Esophagus squamous epithelium (tissue), 5 donors: ENCODE measurements at regions not wholly inside any gene's neighbourhood (a gene's known extent, or its start where the extent isn't known, plus 50 kb on each side); places are given as distances from the start of the nearest gene placed in this dataset.
"Not testable (repeated sequence)": the region's sequence is repeated elsewhere in the genome, so short reads cannot be mapped to it uniquely, and the experiment has no call there.

ENCODE experiments used
- DNase-seq: peaks from one replicate; lab custom pipeline; 2025; lab: John Stamatoyannopoulos, UW
- H3K27ac ChIP-seq, 4 donors: fragments of 200-600 bp; sonication (generic); one replicate each; pipeline ENCODE4 v1.5.1; 2016 to 2019; ENCODE audit warnings: mild to moderate bottlenecking in 1 of 4
- H3K27me3 ChIP-seq, 4 donors: fragments of 200-600 bp; sonication (generic); 1 replicate in 3 of 4; 2 replicates in 1 of 4; pipeline versions ENCODE4 v1.5.1 to v1.6.0; 2017 to 2021; ENCODE audit warnings: antibody characterized with exemption in 1 of 4
- H3K36me3 ChIP-seq, 3 donors: fragments of 200-600 bp; sonication (generic); one replicate each; pipeline ENCODE4 v1.5.1; 2016 to 2019
- H3K4me1 ChIP-seq, 3 donors: fragments of 200-600 bp; sonication (generic); one replicate each; pipeline ENCODE4 v1.5.1; 2017 to 2019
- H3K4me3 ChIP-seq, 4 donors: fragments of 200-600 bp; sonication (generic); 1 replicate in 3 of 4; 2 replicates in 1 of 4; pipeline ENCODE4 v1.5.1; 2016 to 2019; ENCODE audit warnings: mild to moderate bottlenecking in 2 of 4, moderate library complexity in 1 of 4
- H3K9me3 ChIP-seq, 3 donors: fragments of 200-600 bp; sonication (generic); one replicate each; pipeline ENCODE4 v1.5.1; 2016 to 2019
- POLR2A ChIP-seq, 4 donors: fragments of 450-650 bp; IDR thresholded peaks; one replicate each; pipeline ENCODE4 v1.6.1; 2017; ENCODE audit warnings: antibody characterized with exemption in 4 of 4, mild to moderate bottlenecking in 4 of 4, moderate library complexity in 3 of 4
- WGBS, 2 donors: methylation state at CpG; one replicate each; pipeline ENCODE4 v1.1.5; 2018; 5-methylcytosine and 5-hydroxymethylcytosine counted together
- intact Hi-C: fragments of 100-400 bp; cut with DNase I; formaldehyde crosslinking; loops from one replicate; pipeline ENCODE4 v1.15.0; 2022
- TF ChIP-seq, protein P1 (sequence below), 6 experiments: fragments of 450-650 bp in 4 of 6; fragments of 200-600 bp in 2 of 6; sonication (generic) in 2 of 6; IDR thresholded peaks; one replicate each; pipeline ENCODE4 v1.5.1; 2016 to 2019; ENCODE audit warnings: antibody characterized with exemption in 6 of 6, mild to moderate bottlenecking in 4 of 6, moderate library complexity in 4 of 6
- donor health status: DM: yes; HTN: yes; CAD: no.

DNA sequence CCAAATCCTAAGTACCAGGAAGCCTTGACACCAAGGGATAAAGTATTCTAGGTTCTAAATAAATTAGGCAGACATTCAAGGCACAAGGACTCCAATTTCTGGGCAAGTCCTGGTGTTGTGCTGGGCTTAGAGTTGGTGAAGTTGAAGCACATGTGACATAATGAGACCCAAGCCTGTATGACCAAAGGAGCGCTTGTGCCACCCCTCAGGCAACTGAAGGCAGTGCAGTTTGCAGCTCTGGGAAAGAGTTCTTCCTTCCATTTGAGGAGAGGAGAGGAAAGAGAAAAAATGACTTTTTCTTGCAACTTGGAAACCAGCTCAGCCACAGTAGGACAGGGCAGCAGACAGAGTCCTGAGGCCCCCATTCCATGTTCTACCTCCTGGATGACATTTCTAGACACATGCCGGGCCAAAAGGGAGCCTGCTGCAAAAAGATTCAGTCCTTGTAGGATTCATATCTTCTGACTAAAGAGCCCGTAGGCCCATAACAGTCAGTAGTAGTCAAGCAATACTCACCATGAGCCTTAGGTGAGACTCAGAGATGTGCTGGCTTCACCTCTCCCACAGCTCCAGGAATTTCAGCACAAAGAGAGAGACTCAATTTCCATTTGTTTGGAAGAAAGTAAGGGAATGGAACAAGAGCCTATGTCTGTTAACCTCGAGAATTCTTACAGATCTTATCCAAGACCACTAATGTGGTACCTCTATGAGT is 588.8 kb upstream of the BCHE start:
- Histone ChIP-seq H3K27ac (no peak overlapping the region), H3K36me3 (no peaks in the 10 kb centered on the region), H3K4me1 (no peaks in the 10 kb centered on the region), H3K9me3 (peaks cover 0 to 5% (median 0%) of the 10 kb centered on the region in 3 donors), H3K27me3 (no peaks in the 10 kb centered on the region), H3K4me3 (no peak overlapping the region)
- intact Hi-C loops = no loop called here
- TF ChIP-seq, protein P1, sequence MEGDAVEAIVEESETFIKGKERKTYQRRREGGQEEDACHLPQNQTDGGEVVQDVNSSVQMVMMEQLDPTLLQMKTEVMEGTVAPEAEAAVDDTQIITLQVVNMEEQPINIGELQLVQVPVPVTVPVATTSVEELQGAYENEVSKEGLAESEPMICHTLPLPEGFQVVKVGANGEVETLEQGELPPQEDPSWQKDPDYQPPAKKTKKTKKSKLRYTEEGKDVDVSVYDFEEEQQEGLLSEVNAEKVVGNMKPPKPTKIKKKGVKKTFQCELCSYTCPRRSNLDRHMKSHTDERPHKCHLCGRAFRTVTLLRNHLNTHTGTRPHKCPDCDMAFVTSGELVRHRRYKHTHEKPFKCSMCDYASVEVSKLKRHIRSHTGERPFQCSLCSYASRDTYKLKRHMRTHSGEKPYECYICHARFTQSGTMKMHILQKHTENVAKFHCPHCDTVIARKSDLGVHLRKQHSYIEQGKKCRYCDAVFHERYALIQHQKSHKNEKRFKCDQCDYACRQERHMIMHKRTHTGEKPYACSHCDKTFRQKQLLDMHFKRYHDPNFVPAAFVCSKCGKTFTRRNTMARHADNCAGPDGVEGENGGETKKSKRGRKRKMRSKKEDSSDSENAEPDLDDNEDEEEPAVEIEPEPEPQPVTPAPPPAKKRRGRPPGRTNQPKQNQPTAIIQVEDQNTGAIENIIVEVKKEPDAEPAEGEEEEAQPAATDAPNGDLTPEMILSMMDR (IDR thresholded peaks at IDR 0.05) = no peak
- TF ChIP-seq POLR2A (IDR thresholded peaks at IDR 0.05) = no peak
- DNase-seq = no peak
- 68 to 81% methylated on average over 4 of the region's 4 CpGs for WGBS, 2 donors

GRCh38 chr3:166425021-166425420 is 587.8 kb upstream of the BCHE start:
- H3K36me3 ChIP-seq = no peaks in the 10 kb centered on the region
- no peaks in the 10 kb centered on the region for H3K4me1 ChIP-seq
- no peak overlapping the region for H3K4me3 ChIP-seq
- H3K9me3 ChIP-seq = peaks cover 0 to 5% (median 0%) of the 10 kb centered on the region in 3 donors
- H3K27ac ChIP-seq = no peak overlapping the region
- TF ChIP-seq, protein P1 (IDR thresholded peaks at IDR 0.05) = no peak
- no peak for TF ChIP-seq POLR2A (IDR thresholded peaks at IDR 0.05)
- H3K27me3 ChIP-seq = no peaks in the 10 kb centered on the region
- no peak for DNase-seq
- intact Hi-C loops = no loop called here

DNA sequence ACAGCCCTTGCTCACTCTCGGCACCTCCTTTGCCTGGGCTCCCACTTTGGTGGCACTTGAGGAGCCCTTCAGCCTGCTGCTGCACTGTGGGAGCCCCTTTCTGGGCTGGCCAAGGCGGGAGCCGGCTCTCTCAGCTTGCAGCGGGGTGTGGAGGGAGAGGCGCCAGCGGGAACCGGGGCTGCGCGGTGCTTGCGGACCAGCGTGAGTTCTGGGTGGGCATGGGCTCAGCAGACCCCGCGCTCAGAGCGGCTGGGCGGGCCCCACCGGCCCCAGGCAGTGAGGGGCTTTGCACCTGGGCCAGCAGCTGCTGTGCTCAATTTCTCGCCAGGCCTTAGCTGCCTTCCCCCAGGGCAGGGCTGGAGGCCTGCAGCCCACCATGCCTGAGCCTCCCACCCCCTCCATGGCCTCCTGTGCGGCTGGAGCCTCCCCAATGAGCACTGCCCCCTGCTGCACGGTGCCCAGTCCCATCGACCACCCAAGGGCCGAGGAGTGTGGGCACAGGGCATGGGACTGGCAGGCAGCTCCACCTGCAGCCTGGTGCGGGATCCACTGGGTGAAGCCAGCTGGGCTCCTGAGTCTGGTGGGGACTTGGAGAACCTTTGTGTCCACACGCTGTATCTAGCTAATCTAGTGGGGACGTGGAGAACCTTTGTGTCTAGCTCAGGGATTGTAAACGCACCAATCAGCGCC is 586.7 kb upstream of the BCHE start:
- H3K9me3 ChIP-seq, H3K36me3 ChIP-seq, DNase-seq, H3K27ac ChIP-seq, H3K27me3 ChIP-seq, H3K4me3 ChIP-seq, intact Hi-C loops, H3K4me1 ChIP-seq: not testable (repeated sequence)
- WGBS, 2 donors = 58 to 80% methylated on average over 1 to 3 of the region's 26 CpGs

DNA sequence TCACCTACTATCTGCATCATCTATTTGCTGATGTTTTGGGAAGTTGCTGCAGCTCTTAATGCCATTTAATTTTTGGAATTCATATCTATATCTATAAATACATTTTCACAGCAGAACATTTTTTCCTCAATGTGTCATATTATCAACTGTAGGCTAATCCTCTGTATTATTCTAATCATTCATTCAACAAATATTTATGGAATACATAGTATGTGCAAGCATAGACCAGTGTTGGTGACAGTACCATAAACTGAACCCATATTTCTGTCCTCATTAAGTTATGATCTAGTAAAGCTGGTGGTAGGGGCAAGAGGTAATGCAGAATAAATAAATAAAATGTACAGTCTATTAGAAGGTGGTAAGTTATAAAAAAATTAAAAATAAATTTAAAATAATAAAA is 585.3 kb upstream of the BCHE start:
- intact Hi-C loops = no loop called here

GRCh38 chr3:166420071-166420470 is 582.8 kb upstream of the BCHE start:
- DNase-seq = no peak
- intact Hi-C loops = no loop called here
- WGBS, 2 donors = 70 to 73% methylated on average over 2 of the region's 2 CpGs
- peaks cover 0 to 5% (median 0%) of the 10 kb centered on the region in 3 donors for H3K9me3 ChIP-seq
- H3K4me3 ChIP-seq = no peak overlapping the region
- H3K27me3 ChIP-seq = no peaks in the 10 kb centered on the region
- no peak overlapping the region for H3K27ac ChIP-seq
- no peaks in the 10 kb centered on the region for H3K36me3 ChIP-seq
- no peak for TF ChIP-seq POLR2A (IDR thresholded peaks at IDR 0.05)
- TF ChIP-seq, protein P1 (IDR thresholded peaks at IDR 0.05) = no peak
- H3K4me1 ChIP-seq = no peaks in the 10 kb centered on the region

More for the DNA sequence above, 585.3 kb upstream of the BCHE start:
- no peak overlapping the region for H3K27ac ChIP-seq
- H3K4me1 ChIP-seq = no peaks in the 10 kb centered on the region
- H3K27me3 ChIP-seq = no peaks in the 10 kb centered on the region
- no peaks in the 10 kb centered on the region for H3K36me3 ChIP-seq
- H3K4me3 ChIP-seq = no peak overlapping the region
- TF ChIP-seq, protein P1 (IDR thresholded peaks at IDR 0.05) = no peak
- TF ChIP-seq POLR2A (IDR thresholded peaks at IDR 0.05) = no peak
- H3K9me3 ChIP-seq = peaks cover 0 to 5% (median 0%) of the 10 kb centered on the region in 3 donors
- no peak for DNase-seq
